NCI-H1930 (cell line): ENCODE measurements at regions not wholly inside any gene's neighbourhood (a gene's known extent, or its start where the extent isn't known, plus 50 kb on each side); places are given as distances from the start of the nearest gene placed in this dataset.
"Not testable (repeated sequence)": the region's sequence is repeated elsewhere in the genome, so short reads cannot be mapped to it uniquely, and the experiment has no call there.

Experiments used
- DNase-seq, 2 experiments: peaks; one replicate each; lab custom pipeline; 2025; lab: John Stamatoyannopoulos, UW

DNA sequence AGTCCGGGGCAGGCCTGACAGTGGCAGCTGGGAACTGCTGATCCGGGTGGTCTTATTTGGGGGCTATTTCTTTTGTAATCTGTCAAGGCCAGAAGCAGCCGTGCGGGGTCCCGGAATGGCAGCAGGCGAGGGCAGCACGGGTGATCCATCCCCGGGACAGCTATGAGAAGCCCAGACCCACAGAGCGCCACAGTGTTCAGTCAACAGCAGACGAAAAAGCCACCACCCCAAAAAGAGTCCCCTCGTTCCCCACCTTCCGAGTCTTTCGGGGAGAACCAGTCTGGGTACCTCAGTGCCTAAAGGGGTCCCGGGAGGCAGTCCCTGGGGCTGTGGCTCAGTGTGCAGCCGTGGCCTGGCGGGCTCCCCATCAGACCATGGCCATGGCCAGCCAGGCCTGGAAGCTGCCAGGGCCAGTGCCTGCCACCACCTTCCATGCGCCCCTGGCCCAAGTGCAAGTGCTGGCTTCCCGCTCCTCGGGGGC is 125.1 kb upstream of the KCTD7 start:
- DNase-seq = no peak

DNA sequence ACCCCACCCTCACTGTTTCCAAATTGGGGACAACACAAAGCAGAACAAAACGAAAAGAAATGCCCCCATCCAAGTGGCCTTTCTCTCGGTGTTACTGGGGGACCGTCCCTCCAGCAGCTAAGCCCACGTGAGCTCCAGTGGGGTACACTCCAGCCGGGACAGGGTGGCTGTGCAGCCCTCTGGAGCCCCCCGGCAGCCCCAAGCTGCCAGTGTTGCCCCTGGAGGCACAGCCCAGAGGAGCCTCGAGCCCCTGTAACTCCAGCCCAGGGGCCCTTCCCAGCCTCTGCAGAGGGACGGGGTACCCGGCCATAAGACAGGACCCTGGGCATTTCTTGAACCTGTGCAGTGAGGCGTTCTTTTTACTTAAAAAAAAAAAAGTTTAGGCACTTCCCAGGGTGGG is 124.5 kb upstream of the KCTD7 start:
- DNase-seq = no peak

GRCh38 chr7:66505009-66505408 is 123.7 kb upstream of the KCTD7 start:
- DNase-seq = no peak

GRCh38 chr7:66505531-66506451 is 122.9 kb upstream of the KCTD7 start:
- no peak for DNase-seq

- not testable (repeated sequence) for DNase-seq
These were observed 122.0 kb upstream of the KCTD7 start for GRCh38 chr7:66506703-66507102.

DNA sequence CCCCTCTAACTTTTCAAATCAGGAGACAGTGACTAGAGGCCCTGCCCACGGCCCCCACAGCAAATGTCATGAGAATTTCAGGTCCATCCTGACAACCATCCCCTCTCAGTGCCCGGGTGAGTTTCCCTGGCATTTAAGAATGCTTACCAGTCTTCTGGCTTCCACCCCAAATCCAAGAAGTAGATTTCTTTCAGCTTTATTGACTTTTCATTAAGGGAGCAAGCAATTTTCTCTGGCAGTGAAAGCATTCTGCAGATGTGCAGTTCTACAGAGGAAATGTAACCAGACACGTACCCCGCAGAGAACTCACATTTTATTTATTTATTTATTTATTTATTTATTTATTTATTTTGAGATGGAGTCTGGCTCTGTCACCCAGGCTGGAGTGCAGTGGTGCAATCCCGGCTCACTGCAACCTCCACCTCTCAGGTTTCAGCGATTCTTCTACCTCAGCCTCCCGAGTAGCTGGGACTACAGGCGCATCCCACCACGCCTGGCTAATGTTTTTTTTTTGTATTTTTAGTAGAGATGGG is 120.9 kb upstream of the KCTD7 start:
- DNase-seq = no peak

GRCh38 chr7:66508431-66508830 is 120.2 kb upstream of the KCTD7 start:
- DNase-seq = no peak

DNA sequence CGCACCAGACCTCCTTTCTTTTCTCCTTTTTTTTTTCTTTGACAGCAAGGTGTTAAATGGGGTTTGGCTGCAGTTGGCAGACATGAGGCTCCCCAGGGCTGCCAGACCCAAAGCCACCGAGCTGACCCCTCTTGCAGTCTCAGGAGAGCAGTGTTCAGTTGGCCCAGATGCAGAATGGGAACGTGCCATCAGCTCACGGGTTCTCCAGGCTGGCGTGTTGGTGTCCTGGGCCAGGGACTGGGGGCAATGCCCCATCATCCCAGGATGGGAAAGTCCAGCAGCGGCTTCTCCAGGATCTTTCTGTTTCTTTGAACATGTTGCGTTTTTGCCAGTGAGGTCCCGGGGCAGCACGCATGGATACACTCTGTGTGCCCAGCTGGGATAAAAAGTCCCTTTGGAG is 114.6 kb upstream of the KCTD7 start:
- no peak for DNase-seq

GRCh38 chr7:66517212-66517909 is 111.3 kb upstream of the KCTD7 start:
- no peak for DNase-seq

DNA sequence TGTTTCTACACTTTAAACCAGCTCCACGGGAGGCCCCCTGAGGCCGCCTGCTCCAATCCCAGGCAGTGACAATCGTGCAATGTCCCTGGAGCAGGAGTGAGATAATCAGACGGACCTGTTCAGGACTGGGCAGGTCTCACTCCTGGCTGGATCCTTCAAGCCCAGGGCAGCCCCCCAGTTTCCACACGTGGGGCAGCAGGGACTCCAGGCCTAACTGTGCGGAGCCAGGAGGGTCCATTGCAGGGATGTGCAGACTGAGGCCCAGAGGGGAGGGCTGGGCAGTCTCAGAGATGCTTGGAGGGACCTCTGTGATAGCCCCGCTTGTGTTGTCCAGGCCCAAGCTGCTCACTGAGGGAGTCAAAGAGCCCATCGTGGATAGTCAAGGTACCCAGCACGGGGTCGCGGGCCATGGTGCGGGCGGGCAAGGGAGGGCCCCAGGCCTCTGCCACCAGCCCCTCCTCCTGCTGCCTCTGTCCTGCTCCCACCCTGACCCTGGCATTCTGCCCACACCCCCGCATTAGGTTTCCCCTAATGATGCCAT is 110.5 kb upstream of the KCTD7 start:
- no peak for DNase-seq

DNA sequence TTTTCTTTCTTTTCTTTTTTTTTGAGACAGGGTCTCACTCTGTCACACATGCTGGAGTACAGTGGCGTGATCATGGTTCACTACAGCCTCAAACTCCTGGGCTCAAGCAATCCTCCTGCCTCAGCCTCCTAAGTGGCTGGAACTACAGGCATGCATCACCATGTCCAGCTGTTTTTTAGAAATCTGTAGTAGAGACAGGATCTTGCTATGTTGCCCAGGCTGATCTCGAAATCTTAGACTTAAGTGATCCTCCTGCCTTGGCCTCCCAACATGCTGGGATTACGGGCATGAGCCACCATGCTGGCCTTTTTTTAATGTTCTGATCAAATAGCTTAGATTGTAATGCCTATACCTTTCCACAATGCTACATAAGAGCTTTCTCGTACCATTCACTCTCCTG is 107.0 kb upstream of the KCTD7 start:
- DNase-seq = no peak

DNA sequence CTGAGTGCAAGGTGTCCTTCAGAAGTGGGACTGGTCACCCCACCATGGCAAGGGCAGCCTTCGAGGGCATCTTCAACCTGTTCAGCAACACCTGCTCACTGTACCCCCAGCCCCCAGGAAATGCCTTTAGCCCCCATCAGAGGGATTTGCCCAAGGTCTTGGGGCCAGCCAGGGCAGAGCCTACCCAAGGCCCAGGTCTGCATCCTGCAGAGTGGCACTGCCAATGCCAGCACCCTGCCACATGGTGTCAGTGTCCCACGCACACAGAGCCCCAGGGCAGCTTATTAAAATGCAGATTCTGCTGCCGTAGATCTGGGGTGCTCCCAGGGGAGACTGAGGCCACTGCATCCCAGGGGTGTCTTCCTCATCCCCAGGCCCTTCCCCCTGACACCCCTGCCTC is 106.2 kb upstream of the KCTD7 start:
- DNase-seq = no peak

GRCh38 chr7:66523409-66523808 is 105.3 kb upstream of the KCTD7 start:
- no peak for DNase-seq

GRCh38 chr7:66524738-66525137 is 103.9 kb upstream of the KCTD7 start:
- DNase-seq = no peak

GRCh38 chr7:66526782-66527181 is 101.9 kb upstream of the KCTD7 start:
- not testable (repeated sequence) for DNase-seq

DNA sequence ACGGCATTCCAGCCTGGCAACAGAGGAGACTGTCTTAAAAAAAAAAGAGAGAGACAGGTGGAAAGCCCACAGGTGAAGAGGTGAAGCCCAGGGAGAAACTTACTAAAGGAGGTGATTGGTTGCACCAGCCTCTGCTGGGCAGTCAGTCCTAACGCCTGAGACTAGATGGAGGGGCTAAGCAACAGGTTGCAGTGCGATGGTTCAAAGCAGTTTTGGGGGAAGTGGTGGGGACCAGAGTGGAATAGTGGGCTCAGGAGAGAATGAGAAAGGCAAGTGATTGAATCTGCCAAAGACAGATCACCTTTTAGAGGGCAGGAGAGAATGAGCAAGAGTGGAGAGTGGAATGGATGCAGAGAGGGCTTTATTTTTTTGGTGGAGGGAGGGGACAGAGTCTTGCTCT is 100.0 kb upstream of the KCTD7 start:
- no peak for DNase-seq

DNA sequence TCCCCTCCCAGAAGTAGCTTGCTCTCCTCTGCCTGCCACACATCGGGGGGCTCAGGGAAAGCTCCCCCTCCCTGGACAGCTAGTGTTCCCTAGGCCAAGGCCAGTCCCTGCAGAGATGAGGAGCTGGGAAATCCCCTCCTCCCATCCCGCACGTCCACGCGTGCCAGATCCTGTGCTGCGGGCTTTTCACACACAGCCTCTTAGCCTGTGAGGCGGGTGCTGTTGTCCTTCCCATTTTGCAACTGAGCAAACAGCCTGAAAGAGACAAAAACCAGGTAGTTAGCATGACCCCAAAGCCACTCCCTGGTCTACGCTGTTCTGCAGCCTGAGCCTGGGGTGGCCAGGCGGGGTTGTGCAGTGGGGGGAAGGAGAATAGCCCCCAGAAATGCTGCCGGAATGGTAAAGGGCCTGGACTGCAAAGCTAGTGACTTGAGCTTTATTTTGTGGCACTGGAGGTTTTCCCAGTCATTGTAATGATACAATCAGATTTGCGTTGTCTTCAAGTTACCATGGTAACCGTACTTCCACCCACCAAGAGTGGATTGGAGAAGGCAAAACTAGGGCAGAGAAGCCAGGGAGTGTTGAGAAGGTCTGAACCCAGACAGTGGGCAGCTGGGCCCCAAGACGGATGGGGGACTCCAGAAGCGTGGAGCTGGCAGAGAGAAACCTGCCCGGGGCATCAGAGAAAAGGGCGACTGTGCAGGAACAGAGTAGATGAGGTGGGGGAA is 98.6 kb upstream of the KCTD7 start:
- DNase-seq = no peak

DNA sequence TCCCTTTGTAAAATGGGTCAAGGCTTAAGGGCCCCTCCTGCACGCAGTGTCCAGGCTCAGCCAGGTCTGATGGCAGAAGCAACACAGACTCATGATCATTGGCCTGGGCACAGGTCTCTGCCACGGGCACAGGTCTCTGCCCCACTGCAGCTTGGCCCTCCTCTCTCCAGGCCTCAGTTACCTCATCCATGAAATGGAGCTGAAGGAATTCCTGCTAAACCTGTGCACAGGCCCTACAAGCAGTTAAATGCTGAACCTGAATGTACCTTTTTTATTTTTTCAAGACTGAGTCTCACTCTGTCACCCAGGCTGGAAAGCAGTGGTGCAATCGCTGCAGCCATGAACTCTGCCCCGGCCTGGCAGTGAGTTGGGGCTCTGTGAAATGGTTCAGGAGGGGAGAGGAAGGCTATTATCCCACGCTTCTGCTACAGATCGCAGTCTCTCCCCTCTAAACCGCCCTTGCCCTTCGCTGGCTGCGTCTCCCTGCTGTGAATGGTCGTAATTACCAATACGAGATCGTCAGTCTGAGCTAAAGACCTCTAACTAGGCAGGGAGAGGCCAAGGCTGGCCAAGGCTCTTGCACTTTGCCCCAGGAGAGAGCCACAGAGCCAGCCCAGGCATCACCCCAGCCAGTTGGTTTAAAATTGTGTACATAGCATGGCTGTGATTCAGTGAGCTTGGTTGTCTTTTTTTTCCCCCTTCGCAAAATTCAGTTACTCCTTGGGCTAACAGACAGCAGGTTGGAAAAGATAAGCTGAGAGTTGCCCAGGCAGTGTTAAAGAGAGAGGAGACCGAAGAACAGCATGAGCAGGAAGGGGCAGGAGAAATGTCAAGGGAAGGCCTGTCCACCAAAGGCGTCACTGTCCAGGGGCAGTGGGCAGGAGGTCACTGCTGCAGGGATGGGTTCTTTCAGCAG is 93.0 kb upstream of the KCTD7 start:
- no peak for DNase-seq

- DNase-seq = no peak
These were observed 91.3 kb upstream of the KCTD7 start for GRCh38 chr7:66537380-66537779.

- DNase-seq = no peak
These were observed 90.8 kb upstream of the KCTD7 start for GRCh38 chr7:66537876-66538275.

GRCh38 chr7:66539264-66539623 is 89.4 kb upstream of the KCTD7 start:
- DNase-seq = no peak
